ENCODE measurements at regions not wholly inside any gene's neighbourhood (a gene's known extent, or its start where the extent isn't known, plus 50 kb on each side); places are given as distances from the start of the nearest gene placed in this dataset.
"Not testable (repeated sequence)": the region's sequence is repeated elsewhere in the genome, so short reads cannot be mapped to it uniquely, and the experiment has no call there.

DNA sequence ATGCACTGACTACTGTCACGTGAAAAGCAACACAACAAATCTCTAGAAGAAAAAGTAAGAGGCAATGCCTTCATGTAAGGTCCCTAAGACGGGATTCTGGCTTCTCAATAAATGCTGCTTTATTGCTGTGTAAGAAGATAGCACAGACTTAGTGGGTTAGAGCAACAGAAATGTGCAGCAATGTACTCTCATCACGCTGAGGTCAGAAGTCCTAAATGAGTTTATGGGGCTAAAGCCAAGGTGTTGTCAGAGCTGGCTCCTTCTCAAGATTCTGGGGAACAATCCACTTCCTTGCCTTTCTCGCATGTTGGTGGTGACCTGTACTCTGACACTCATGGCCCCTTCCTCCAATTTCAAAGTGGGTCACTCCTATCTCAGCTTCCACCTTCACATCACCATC is 93.4 kb downstream of the SHANK2 start:
- no peak overlapping the region for H3K4me3 Mint-ChIP-seq
- peaks cover 6% of the 10 kb centered on the region for H3K36me3 Mint-ChIP-seq (ENCODE audit: low read depth)
- Histone ChIP-seq H3K4me3 (ENCODE audit: low read length) (no peak overlapping the region), H3K27me3 (ENCODE audit: control insufficient read depth, insufficient read depth, low read length, poor library complexity, severe bottlenecking) (no peaks in the 10 kb centered on the region), H3K27ac (ENCODE audit: low read depth, low read length) (no peak overlapping the region), H3K4me1 (ENCODE audit: control insufficient read depth, insufficient read depth, low read length) (peaks cover 4% of the 10 kb centered on the region), H3K9ac (ENCODE audit: extremely low read depth, low read length, poor library complexity, severe bottlenecking) (no peak overlapping the region), H3K36me3 (ENCODE audit: control insufficient read depth, insufficient read depth, low read length) (no peaks in the 10 kb centered on the region), H3K9me3 (ENCODE audit: control insufficient read depth, low read length) (peaks cover 12% of the 10 kb centered on the region)
- peaks cover 14% of the 10 kb centered on the region for H3K27me3 Mint-ChIP-seq (ENCODE audit: insufficient read depth)
- H3K4me1 Mint-ChIP-seq, result peaks cover 27% of the 10 kb centered on the region
- WGBS, 2 experiments (ENCODE audit: insufficient coverage in 1 of 2, insufficient read length in 1 of 2), result 90 to 95% methylated on average over 3 to 4 of the region's 4 CpGs
- DNase-seq, result no peak
- H3K9me3 Mint-ChIP-seq, result peaks cover 8% of the 10 kb centered on the region
- TF ChIP-seq, protein P1, sequence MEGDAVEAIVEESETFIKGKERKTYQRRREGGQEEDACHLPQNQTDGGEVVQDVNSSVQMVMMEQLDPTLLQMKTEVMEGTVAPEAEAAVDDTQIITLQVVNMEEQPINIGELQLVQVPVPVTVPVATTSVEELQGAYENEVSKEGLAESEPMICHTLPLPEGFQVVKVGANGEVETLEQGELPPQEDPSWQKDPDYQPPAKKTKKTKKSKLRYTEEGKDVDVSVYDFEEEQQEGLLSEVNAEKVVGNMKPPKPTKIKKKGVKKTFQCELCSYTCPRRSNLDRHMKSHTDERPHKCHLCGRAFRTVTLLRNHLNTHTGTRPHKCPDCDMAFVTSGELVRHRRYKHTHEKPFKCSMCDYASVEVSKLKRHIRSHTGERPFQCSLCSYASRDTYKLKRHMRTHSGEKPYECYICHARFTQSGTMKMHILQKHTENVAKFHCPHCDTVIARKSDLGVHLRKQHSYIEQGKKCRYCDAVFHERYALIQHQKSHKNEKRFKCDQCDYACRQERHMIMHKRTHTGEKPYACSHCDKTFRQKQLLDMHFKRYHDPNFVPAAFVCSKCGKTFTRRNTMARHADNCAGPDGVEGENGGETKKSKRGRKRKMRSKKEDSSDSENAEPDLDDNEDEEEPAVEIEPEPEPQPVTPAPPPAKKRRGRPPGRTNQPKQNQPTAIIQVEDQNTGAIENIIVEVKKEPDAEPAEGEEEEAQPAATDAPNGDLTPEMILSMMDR (conservative IDR thresholded peaks at IDR 0.05), result no peak
- no peak overlapping the region for H3K27ac Mint-ChIP-seq

DNA sequence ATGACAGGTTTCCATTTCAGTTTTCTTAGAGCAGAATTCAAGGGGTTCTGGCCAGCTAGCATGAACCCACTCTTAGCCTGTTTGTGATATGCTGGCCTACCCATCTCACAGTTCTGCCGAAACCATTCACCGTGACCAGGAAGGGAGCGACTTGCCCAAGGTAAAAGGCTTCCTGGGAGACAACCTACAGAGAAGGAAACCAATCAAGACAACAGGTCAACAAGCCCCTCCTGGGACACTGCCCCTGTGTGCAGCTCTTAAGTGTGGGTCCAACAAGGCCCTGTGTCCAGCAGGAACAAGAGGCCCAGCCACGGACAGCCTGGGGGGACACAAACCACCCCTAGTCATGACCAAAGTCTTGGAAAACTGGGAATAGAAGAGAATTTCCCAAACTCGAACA is 94.7 kb downstream of the SHANK2 start:
- not testable (repeated sequence) for H3K4me3 ChIP-seq (ENCODE audit: low read length); H3K9me3 Mint-ChIP-seq; H3K9ac ChIP-seq (ENCODE audit: extremely low read depth, low read length, poor library complexity, severe bottlenecking); DNase-seq; H3K27ac ChIP-seq (ENCODE audit: low read depth, low read length); H3K4me3 Mint-ChIP-seq; H3K27me3 ChIP-seq (ENCODE audit: control insufficient read depth, insufficient read depth, low read length, poor library complexity, severe bottlenecking); H3K27ac Mint-ChIP-seq; H3K36me3 ChIP-seq (ENCODE audit: control insufficient read depth, insufficient read depth, low read length); H3K4me1 ChIP-seq (ENCODE audit: control insufficient read depth, insufficient read depth, low read length); H3K36me3 Mint-ChIP-seq (ENCODE audit: low read depth)
- peaks cover 12% of the 10 kb centered on the region for H3K9me3 ChIP-seq (ENCODE audit: control insufficient read depth, low read length)
- 93 to 95% methylated on average over 4 to 5 of the region's 5 CpGs for WGBS, 2 experiments (ENCODE audit: insufficient coverage in 1 of 2, insufficient read length in 1 of 2)
- Mint-ChIP-seq H3K4me1 (peaks cover 26% of the 10 kb centered on the region), H3K27me3 (ENCODE audit: insufficient read depth) (peaks cover 14% of the 10 kb centered on the region)

DNA sequence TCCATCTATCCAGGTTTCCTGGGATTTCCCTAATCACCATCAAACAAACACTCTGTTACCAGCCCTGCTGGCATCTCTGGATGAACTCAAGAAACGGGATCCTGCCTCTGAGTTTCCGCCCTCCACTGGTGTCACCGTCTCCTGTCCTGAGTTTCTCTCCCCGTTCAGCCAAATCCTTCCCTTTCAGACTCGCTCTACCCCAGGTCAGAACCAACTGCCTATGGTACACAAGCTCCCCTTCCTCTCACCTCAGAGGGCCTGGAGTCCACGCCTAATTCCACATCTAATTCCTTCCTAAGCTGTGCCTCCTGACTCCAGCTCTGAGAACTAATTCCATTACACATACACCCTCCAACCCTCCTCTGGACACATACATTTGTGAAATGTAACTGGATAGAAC is 96.1 kb downstream of the SHANK2 start:
- Histone ChIP-seq H3K4me1 (ENCODE audit: control insufficient read depth, insufficient read depth, low read length) (peaks cover 2% of the 10 kb centered on the region), H3K27ac (ENCODE audit: low read depth, low read length) (no peak overlapping the region), H3K36me3 (ENCODE audit: control insufficient read depth, insufficient read depth, low read length) (no peaks in the 10 kb centered on the region), H3K4me3 (ENCODE audit: low read length) (no peak overlapping the region), H3K9ac (ENCODE audit: extremely low read depth, low read length, poor library complexity, severe bottlenecking) (no peak overlapping the region), H3K9me3 (ENCODE audit: control insufficient read depth, low read length) (no peaks in the 10 kb centered on the region), H3K27me3 (ENCODE audit: control insufficient read depth, insufficient read depth, low read length, poor library complexity, severe bottlenecking) (no peaks in the 10 kb centered on the region)
- TF ChIP-seq, protein P1 (conservative IDR thresholded peaks at IDR 0.05), result no peak
- Mint-ChIP-seq H3K9me3 (peaks cover 3% of the 10 kb centered on the region), H3K36me3 (ENCODE audit: low read depth) (no peaks in the 10 kb centered on the region), H3K4me3 (no peak overlapping the region), H3K4me1 (peaks cover 31% of the 10 kb centered on the region), H3K27ac (no peak overlapping the region), H3K27me3 (ENCODE audit: insufficient read depth) (peaks cover 10% of the 10 kb centered on the region)
- 86 to 88% methylated on average over 4 to 6 of the region's 6 CpGs for WGBS, 2 experiments (ENCODE audit: insufficient coverage in 1 of 2, insufficient read length in 1 of 2)
- no peak for DNase-seq

DNA sequence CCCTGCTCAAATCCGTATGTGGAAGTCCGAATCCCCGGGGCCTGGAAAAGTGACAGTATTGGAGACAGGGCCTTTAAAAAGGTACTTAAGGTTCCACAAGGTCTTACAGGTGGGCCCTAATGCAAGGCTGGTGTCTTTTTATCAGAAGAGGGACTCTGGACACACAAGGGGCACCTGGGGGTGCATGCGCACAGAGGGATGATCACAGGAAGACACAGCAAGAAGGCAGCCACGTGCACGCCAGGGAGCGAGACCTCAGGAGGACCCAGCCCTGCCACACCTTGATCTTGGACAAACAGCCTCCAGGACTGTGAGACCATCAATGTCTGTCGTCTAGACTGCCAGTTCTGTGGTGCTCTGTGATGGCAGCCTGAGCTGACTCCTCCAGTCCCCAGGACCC is 96.5 kb downstream of the SHANK2 start:
- Histone ChIP-seq H3K9me3 (ENCODE audit: control insufficient read depth, low read length) (no peaks in the 10 kb centered on the region), H3K27me3 (ENCODE audit: control insufficient read depth, insufficient read depth, low read length, poor library complexity, severe bottlenecking) (no peaks in the 10 kb centered on the region), H3K4me1 (ENCODE audit: control insufficient read depth, insufficient read depth, low read length) (peaks cover 2% of the 10 kb centered on the region), H3K4me3 (ENCODE audit: low read length) (no peak overlapping the region), H3K27ac (ENCODE audit: low read depth, low read length) (no peak overlapping the region), H3K36me3 (ENCODE audit: control insufficient read depth, insufficient read depth, low read length) (no peaks in the 10 kb centered on the region), H3K9ac (ENCODE audit: extremely low read depth, low read length, poor library complexity, severe bottlenecking) (no peak overlapping the region)
- H3K27ac Mint-ChIP-seq, result no peak overlapping the region
- WGBS, 2 experiments (ENCODE audit: insufficient coverage in 1 of 2, insufficient read length in 1 of 2), result 88 to 96% methylated on average over 6 to 8 of the region's 8 CpGs
- TF ChIP-seq, protein P1 (conservative IDR thresholded peaks at IDR 0.05), result no peak
- H3K9me3 Mint-ChIP-seq, result peaks cover 3% of the 10 kb centered on the region
- H3K36me3 Mint-ChIP-seq (ENCODE audit: low read depth), result no peaks in the 10 kb centered on the region
- DNase-seq, result no peak
- H3K4me1 Mint-ChIP-seq, result peaks cover 26% of the 10 kb centered on the region
- no peak overlapping the region for H3K4me3 Mint-ChIP-seq
- H3K27me3 Mint-ChIP-seq (ENCODE audit: insufficient read depth), result peaks cover 11% of the 10 kb centered on the region
